Hematopoietic multipotent progenitor cell treated with erythropoietin and hydrocortisone succinate and interleukin-3 and kit ligand, for 17 days (in vitro differentiated cells): ENCODE measurements at regions not wholly inside any gene's neighbourhood (a gene's known extent, or its start where the extent isn't known, plus 50 kb on each side); places are given as distances from the start of the nearest gene placed in this dataset.

Experiments used
- DNase-seq: peaks from one replicate; pipeline ENCODE4 v3.0.0-alpha.2; 2015; ENCODE audit warnings: low spot score

DNA sequence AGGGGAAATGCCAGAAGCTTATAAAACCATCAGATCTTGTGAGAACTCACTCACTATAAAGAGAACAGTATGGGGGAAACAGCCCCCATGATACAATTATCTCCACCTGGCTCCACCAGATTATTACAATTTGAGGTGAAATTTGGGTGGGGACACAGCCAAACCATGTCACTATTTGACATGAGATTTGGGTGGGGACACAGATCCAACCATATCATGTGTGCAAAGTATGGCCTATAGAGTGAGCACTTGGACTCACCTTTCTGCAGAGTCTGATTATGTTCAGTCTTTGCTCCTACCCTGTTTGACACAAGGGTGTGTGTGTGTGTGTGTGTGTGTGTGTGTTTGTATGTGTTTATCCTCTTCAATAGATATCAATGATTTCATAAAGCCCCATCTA is 287.5 kb downstream of the ZNF536 start:
- no peak for DNase-seq

- DNase-seq = no peak
These were observed 284.4 kb downstream of the ZNF536 start for GRCh38 chr19:30656520-30657100.

GRCh38 chr19:30653646-30654386 is 281.6 kb downstream of the ZNF536 start:
- no peak for DNase-seq

DNA sequence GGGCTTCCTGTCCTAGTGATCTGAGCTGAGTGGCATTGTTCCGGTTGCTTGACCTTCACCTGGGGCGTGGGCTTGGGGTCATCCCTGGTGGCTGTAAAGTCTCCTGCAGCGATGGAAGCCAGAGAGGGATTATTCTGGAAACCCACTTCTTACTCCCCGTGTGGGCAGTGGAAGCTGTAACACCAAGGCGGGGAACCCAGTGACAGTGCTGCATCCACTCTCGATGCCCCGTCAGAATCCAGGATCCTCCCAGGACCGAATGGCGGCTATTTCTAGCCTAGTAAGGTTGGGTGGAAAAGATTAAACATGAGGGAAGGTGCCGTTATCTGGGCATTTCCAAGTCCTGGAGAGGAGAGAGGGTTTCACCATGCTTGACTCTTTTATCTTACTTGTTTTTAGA is 280.6 kb downstream of the ZNF536 start:
- no peak for DNase-seq

DNA sequence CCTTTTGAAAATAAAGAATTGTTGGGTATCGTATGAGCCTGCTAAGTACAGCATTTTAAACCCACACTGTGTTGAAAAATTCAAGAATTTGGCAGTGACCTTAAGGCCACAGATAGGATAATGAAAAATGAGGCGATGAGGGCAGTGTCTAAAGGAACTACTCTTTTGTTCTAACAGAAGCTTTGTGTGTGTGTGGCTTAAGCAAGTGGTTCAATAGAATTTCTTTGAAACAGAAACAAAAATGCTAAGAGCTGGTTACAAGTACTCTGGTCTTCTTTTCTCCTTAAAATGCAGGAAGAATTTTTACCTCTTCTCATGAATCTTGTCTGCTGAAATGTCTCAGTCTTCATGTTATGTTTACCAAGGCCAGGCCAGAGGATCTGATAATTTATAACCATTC is 279.5 kb downstream of the ZNF536 start:
- DNase-seq = no peak

DNA sequence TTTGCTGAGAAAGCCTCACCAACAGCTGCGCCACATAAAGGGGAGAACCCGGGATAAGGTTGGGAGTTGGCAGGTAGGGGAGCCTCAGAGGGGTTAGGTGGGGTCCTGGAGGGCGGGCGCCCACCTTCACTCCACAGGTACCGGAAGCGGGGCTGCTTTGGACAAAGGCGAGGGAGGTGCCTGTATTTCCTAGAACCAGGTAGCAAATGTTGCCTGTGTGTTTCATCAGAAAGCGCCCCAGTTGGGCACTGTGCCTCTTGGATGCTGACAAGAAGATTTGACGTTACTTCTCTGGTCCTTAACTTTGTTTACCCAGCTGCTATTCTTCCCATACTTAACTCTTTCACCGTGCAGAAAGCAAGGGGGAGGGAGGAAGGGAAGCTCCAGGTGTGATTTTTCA is 278.9 kb downstream of the ZNF536 start:
- no peak for DNase-seq

- DNase-seq = no peak
These were observed 277.9 kb downstream of the ZNF536 start for GRCh38 chr19:30649934-30650614.

DNA sequence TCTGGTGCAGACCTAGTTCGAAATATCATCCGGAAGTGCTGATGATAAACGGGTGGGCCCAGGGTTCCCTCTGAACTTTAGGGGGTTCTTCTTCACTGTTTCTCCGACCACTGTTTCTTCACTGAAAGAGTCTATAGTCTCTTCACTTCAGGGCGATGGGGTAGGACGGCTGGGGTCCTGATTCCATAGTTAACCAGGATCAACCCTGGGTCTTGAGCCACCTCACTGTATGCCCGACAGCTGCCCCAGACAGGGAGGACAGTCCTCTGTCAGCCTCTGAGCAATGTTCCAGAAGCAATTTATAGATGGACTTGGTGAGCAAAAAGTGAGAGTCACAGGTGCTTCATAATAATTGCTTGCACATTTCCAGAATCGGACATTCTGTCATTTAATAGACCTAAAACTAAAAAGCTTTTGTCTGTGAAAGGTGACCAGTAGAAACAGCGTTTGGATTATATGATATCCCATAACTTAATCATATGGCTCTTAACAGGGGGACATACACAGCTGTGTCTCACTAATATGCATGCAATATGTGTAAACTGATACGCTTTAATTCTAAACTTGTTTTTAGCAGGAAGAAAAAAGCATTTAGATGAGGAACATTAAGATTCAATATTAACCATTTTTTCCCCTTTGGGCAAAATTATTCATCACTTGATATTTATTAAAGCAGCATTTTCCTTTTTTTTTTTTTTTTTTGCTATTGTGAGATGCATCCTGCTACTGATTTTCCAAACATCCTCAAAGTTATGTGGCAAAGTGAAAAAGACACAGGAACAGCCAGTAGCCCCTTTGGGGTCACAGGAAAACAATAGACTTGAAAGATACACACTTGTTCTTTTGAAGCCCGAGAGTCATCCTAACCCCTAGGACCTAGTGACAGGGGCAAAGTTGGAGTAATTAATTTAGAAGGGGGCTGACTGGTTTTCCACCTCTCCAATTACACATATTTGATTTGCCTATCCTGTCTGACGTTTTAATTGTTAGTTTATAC is 277.0 kb downstream of the ZNF536 start:
- no peak for DNase-seq

GRCh38 chr19:30647891-30648720 is 275.9 kb downstream of the ZNF536 start:
- no peak for DNase-seq

- no peak for DNase-seq
These were observed 274.6 kb downstream of the ZNF536 start for GRCh38 chr19:30646806-30647205.

DNA sequence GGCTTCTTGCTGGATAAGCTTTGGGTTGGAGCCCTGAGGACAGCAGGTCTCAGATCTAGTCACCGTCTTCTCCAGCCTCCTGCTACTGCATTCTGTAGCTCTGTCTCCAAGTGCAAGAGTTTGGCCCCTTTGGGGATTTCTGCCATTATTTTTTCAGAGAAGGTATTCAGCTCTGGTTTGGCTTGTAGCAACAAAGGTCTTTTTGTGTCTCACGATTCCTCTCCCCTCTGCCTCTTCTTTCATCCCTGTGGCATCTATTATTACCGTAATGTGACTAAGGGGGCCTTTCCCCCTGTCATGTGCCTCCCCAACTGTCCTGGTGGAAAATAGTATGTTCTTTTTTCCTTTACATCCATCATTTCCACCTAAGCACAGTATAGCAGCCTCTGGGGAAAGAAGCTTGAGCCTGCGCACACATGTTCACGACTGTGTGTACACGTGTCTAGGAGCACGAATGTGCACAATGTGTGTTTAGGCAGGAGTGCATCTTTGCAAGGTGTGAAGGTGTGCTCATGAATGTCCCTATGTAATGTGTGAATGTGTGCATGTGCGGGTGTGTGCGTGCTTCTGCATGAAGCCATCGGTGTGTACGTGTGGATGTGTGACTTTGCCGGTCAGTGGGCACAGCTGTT is 273.9 kb downstream of the ZNF536 start:
- no peak for DNase-seq

GRCh38 chr19:30640252-30640965 is 268.2 kb downstream of the ZNF536 start:
- no peak for DNase-seq

GRCh38 chr19:30638889-30639288 is 266.7 kb downstream of the ZNF536 start:
- DNase-seq = no peak

- DNase-seq = no peak
These were observed 265.7 kb downstream of the ZNF536 start for GRCh38 chr19:30637926-30638325.

GRCh38 chr19:30634996-30635975 is 263.1 kb downstream of the ZNF536 start:
- DNase-seq = no peak

- no peak for DNase-seq
These were observed 262.1 kb downstream of the ZNF536 start for GRCh38 chr19:30634131-30634830.

GRCh38 chr19:30631033-30631370 is 258.8 kb downstream of the ZNF536 start:
- DNase-seq = no peak

DNA sequence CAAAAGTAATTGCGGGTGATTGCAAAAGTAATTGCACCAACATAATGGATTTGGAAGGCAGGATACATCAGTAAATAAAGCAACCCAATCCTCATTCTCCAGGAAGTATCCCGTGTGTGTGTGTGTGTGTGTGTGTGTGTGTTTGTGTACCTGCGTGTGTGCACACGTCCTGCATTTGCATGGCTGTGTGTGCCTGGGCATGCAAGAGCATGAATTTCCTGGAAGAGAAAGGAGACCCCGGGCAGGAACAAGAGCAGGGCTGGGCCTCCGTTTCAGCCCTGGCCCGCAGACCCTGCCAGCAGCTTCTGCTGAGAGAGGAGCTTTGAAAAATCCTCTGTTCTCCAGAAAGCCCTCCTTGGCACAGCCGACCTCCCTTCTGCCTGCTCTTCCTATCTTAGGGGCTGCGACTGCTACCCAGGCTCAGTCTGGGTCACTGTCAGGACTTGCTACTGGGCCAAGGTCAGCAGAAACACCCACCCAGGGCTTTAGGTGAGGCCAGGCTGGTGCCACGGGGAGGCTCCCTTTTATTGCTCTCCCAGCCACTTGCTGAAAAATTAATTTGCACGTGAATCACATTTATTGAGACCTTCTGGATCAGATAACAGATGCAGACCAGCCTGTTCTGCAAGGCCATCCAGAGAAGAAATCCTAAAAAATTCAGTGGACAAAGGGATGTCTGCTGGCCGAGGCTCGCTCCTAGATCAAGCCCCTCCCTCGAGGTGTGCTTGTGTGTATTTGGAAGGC is 258.3 kb downstream of the ZNF536 start:
- no peak for DNase-seq
